ENCODE measurements at regions not wholly inside any gene's neighbourhood (a gene's known extent, or its start where the extent isn't known, plus 50 kb on each side); places are given as distances from the start of the nearest gene placed in this dataset.

- H4K8ac ChIP-seq (ENCODE audit: low read depth in 2 of 2, low read length in 2 of 2): no peak overlapping the region
- H3K14ac ChIP-seq (replicated peaks; ENCODE audit: low read depth, low read length): no peak overlapping the region
- H3K9ac ChIP-seq (ENCODE audit: low read depth, low read length): no peak overlapping the region
- no peak overlapping the region for H2BK120ac ChIP-seq (ENCODE audit: low read depth, low read length)
- H4K20me1 ChIP-seq (ENCODE audit: insufficient read depth, low read length): no peaks in the 10 kb centered on the region
- intact Hi-C loops (cut with micrococcal nuclease) (no loop called here), in situ Hi-C loops (cut with MboI; ENCODE audit: low sequenced_read_pairs) (no loop called here), dilution Hi-C loops (cut with HindIII; ENCODE audit: low sequenced_read_pairs, unreplicated experiment) (no loop called here)
- no peak overlapping the region for H3K23ac ChIP-seq (ENCODE audit: low read depth, low read length)
- H3K36me3 ChIP-seq (ENCODE audit: control insufficient read depth, insufficient read depth, low read length): no peaks in the 10 kb centered on the region
- no peak overlapping the region for H3K56ac ChIP-seq (ENCODE audit: extremely low read depth, insufficient read depth, low read length)
- TF ChIP-seq BHLHE40 (IDR thresholded peaks at IDR 0.05; ENCODE audit: low read depth, low read length): no peak
- TF ChIP-seq SMC3 (IDR thresholded peaks at IDR 0.05; ENCODE audit: low read depth, low read length): no peak
- no peak for TF ChIP-seq FOS (IDR thresholded peaks at IDR 0.05; ENCODE audit: low read depth, low read length)
- no peak for TF ChIP-seq RCOR1 (IDR thresholded peaks at IDR 0.05; ENCODE audit: insufficient replicate concordance, low read length)
- TF ChIP-seq POLR2A (IDR thresholded peaks at IDR 0.05; ENCODE audit: low read depth, low read length): no peak
- no peak for TF ChIP-seq CTCF (conservative IDR thresholded peaks at IDR 0.05; ENCODE audit: low read depth, low read length)
- TF ChIP-seq RFX5 (IDR thresholded peaks at IDR 0.05; ENCODE audit: low read depth, low read length): no peak
- TF ChIP-seq CEBPB (IDR thresholded peaks at IDR 0.05; ENCODE audit: low read depth, low read length): no peak
- TF ChIP-seq CHD1 (IDR thresholded peaks at IDR 0.05; ENCODE audit: low read depth, low read length): no peak
- no peak for TF ChIP-seq MXI1 (IDR thresholded peaks at IDR 0.05; ENCODE audit: borderline replicate concordance, low read depth, low read length)
- no peak for TF ChIP-seq MAZ (IDR thresholded peaks at IDR 0.05; ENCODE audit: borderline replicate concordance, low read depth, low read length)
- no peak for TF ChIP-seq NFE2L2 (IDR thresholded peaks at IDR 0.05; ENCODE audit: low read depth, low read length)
- no peak for TF ChIP-seq RAD21 (IDR thresholded peaks at IDR 0.05; ENCODE audit: low read length)
- H3K27ac ChIP-seq (ENCODE audit: insufficient read depth, low read length): no peak overlapping the region
- H3K9me3 ChIP-seq (ENCODE audit: control insufficient read depth, insufficient read depth, low read length): no peaks in the 10 kb centered on the region
- BruUV-seq (replicated peaks): no TSS peak
- no peak overlapping the region for H3K4me2 ChIP-seq (ENCODE audit: low read depth, low read length)
- H2BK15ac ChIP-seq (ENCODE audit: low read depth, low read length): no peak overlapping the region
- H2AK5ac ChIP-seq (ENCODE audit: low read depth, low read length): no peak overlapping the region
- no peak overlapping the region for H2AFZ ChIP-seq (replicated peaks; ENCODE audit: low read length, poor library complexity)
- H3K27me3 ChIP-seq (ENCODE audit: control insufficient read depth, insufficient read depth, low read length): no peaks in the 10 kb centered on the region
- no peak overlapping the region for H3K18ac ChIP-seq (ENCODE audit: low read depth, low read length)
- no peak overlapping the region for H4K91ac ChIP-seq (ENCODE audit: insufficient read depth, low read depth, low read length)
- WGBS, 2 experiments (ENCODE audit: extremely low coverage in 2 of 2, insufficient read length in 1 of 2): no CpG with 5 or more reads among the region's 2 CpGs
- H2AK9ac ChIP-seq (replicated peaks; ENCODE audit: low read depth, low read length, poor library complexity): no peak overlapping the region
- no peak overlapping the region for H3K4me3 ChIP-seq (ENCODE audit: insufficient read depth, low read depth, low read length)
- no peak overlapping the region for H4K5ac ChIP-seq (ENCODE audit: low read depth, low read length)
- H3K9me1 ChIP-seq (ENCODE audit: insufficient read depth, low read length): no peaks in the 10 kb centered on the region
- no peak overlapping the region for H2BK5ac ChIP-seq (ENCODE audit: low read depth, low read length, poor library complexity, severe bottlenecking)
- H3K79me1 ChIP-seq (ENCODE audit: low read depth in 1 of 2, low read length in 2 of 2): no peaks in the 10 kb centered on the region
- DNase-seq (no peak), ATAC-seq (ENCODE audit: low read depth) (no peak)
- ChIA-PET POLR2A (ENCODE audit: unreplicated experiment) (no interaction called here), CTCF (no interaction called here)
- H3K4me1 ChIP-seq (ENCODE audit: control insufficient read depth, insufficient read depth, low read length): no peaks in the 10 kb centered on the region
- H2BK20ac ChIP-seq (ENCODE audit: low read depth, low read length): no peak overlapping the region
- no peak overlapping the region for H3K4ac ChIP-seq (ENCODE audit: low read depth, low read length)
These were observed 790.3 kb downstream of the TMTC2 start for GRCh38 chr12:83476695-83477690.

All from IMR-90 (cell line).